SU-DHL-6 (cell line): ENCODE measurements at regions not wholly inside any gene's neighbourhood (a gene's known extent, or its start where the extent isn't known, plus 50 kb on each side); places are given as distances from the start of the nearest gene placed in this dataset.
"Not testable (repeated sequence)": the region's sequence is repeated elsewhere in the genome, so short reads cannot be mapped to it uniquely, and the experiment has no call there.

ENCODE experiments used
- H2AFZ ChIP-seq: fragments of 200-600 bp; sonication (generic); 2 replicates; pipeline ENCODE4 v1.6.1; 2014; ENCODE audit warnings: low read depth, mild to moderate bottlenecking, moderate library complexity, mixed read lengths, antibody characterized with exemption, low read length; ENCODE audit not compliant: severe bottlenecking
- H3F3A ChIP-seq: fragments of 200-600 bp; shearing (Covaris generic); 2 replicates; pipeline ENCODE4 v1.6.0; 2016; ENCODE audit warnings: antibody characterized with exemption, mild to moderate bottlenecking; ENCODE audit not compliant: insufficient read depth
- H3K27ac ChIP-seq: fragments of 200-600 bp; sonication (generic); 2 replicates; pipeline ENCODE4 v1.5.1; 2016; ENCODE audit warnings: low read depth, mild to moderate bottlenecking, low read length, moderate library complexity, mixed read lengths
- H3K27me3 ChIP-seq: fragments of 200-600 bp; sonication (generic), shearing (Covaris generic); 2 replicates; pipeline ENCODE4 v1.6.0; 2014; ENCODE audit warnings: mild to moderate bottlenecking, low read length
- H3K36me3 ChIP-seq: fragments of 200-600 bp; sonication (generic); 2 replicates; pipeline ENCODE4 v1.6.1; 2014; ENCODE audit warnings: mild to moderate bottlenecking, low read length, mixed read lengths
- H3K4me2 ChIP-seq: fragments of 300-600, 200-600 bp; shearing (Covaris generic), sonication (generic); 2 replicates; pipeline ENCODE4 v1.6.0; 2014; ENCODE audit warnings: low read length, low read depth, mild to moderate bottlenecking; ENCODE audit not compliant: poor library complexity, severe bottlenecking
- H3K4me3 ChIP-seq: fragments of 200-600 bp; sonication (generic); 2 replicates; pipeline ENCODE4 v1.5.1; 2014; ENCODE audit warnings: antibody characterized with exemption, low read length, mild to moderate bottlenecking, mixed read lengths; ENCODE audit not compliant: insufficient read depth, poor library complexity, severe bottlenecking
- H3K79me2 ChIP-seq: fragments of 200-600 bp; sonication (generic); 2 replicates; pipeline ENCODE4 v1.6.1; 2014; ENCODE audit warnings: mild to moderate bottlenecking, low read length, moderate library complexity; ENCODE audit not compliant: insufficient read depth
- H3K9ac ChIP-seq: fragments of 200-600 bp; sonication (generic); 2 replicates; pipeline ENCODE4 v1.7.0; 2014; ENCODE audit warnings: mild to moderate bottlenecking, low read length
- H3K9me2 ChIP-seq: fragments of 200-600 bp; sonication (generic); replicated peaks from 2 replicates; pipeline ENCODE4 v1.6.1; 2014; ENCODE audit warnings: low read length; ENCODE audit not compliant: insufficient read depth
- H3K9me3 ChIP-seq: fragments of 200-600 bp; sonication (generic); 2 replicates; pipeline ENCODE4 v1.6.1; 2014; ENCODE audit warnings: low read length, mixed read lengths; ENCODE audit not compliant: insufficient read depth
- H4K20me1 ChIP-seq: fragments of 200-600 bp; sonication (generic); 2 replicates; pipeline ENCODE4 v1.6.1; 2014; ENCODE audit warnings: low read depth, mild to moderate bottlenecking, antibody characterized with exemption, low read length, moderate library complexity, mixed read lengths
- EZH2phosphoT487 ChIP-seq: fragments of 200-600 bp; sonication (generic), shearing (Covaris generic); conservative IDR thresholded peaks from 2 replicates; pipeline ENCODE4 v1.6.1; 2018; ENCODE audit warnings: mild to moderate bottlenecking, antibody characterized with exemption, low read length, moderate library complexity, mixed read lengths
- TF ChIP-seq, protein P1 (sequence below): fragments of 200-600 bp; sonication (generic); IDR thresholded peaks from one replicate; pipeline ENCODE4 v1.5.1; 2017; ENCODE audit warnings: antibody characterized with exemption, mild to moderate bottlenecking, low read length, moderate library complexity; ENCODE audit not compliant: insufficient read depth, poor library complexity, severe bottlenecking

DNA sequence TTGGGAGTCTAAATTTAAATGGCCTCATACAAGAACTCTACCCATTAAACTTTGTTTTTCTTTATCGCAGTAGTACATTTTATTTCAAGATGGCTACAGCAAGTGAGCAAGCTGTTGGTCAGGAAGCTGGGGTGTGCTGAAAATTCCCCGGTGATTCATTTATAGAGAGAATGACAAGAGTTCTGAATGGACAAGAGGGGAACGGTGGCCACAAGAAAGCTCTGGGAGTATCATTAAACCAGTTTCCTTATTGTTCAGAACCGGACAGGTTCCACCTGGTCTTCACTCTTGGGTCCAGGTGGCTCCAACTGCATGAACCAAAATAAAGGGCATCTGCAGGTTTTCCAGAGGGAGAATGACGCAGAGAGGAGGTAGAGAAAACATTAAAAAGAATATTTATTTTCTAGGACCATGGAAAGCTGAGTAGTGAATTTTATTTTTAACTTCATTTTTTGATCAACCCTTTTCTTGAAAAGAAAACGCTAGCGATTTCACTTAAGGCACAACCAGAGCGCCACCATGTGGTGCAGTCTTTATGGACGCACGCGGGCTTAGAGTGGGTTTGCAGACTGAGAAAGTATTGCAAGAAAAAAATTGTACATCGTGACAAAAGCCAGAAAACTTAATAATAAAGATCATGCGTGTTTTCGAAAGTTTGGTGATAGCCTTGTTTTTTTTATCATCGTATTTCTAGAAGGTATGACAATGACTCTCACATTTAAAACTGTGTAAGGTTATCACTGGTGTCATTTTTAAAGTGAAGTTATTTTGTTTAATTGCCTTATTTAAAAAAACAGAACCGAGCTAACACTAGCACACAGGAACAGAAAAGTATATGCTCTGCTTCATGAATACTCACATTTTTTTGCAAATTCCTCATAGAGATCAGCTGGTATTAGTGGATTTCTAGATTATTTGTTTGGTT lies 97.9 kb upstream of the NOL4 start:
- no peaks in the 10 kb centered on the region for H3K36me3 ChIP-seq
- no peak overlapping the region for H3K27ac ChIP-seq
- H3K9me3 ChIP-seq = no peaks in the 10 kb centered on the region
- H2AFZ ChIP-seq = no peak overlapping the region
- no peaks in the 10 kb centered on the region for H4K20me1 ChIP-seq
- H3K79me2 ChIP-seq = no peaks in the 10 kb centered on the region
- H3F3A ChIP-seq = no peaks in the 10 kb centered on the region
- H3K9me2 ChIP-seq = no peaks in the 10 kb centered on the region
- no peak for TF ChIP-seq EZH2phosphoT487
- TF ChIP-seq, protein P1, sequence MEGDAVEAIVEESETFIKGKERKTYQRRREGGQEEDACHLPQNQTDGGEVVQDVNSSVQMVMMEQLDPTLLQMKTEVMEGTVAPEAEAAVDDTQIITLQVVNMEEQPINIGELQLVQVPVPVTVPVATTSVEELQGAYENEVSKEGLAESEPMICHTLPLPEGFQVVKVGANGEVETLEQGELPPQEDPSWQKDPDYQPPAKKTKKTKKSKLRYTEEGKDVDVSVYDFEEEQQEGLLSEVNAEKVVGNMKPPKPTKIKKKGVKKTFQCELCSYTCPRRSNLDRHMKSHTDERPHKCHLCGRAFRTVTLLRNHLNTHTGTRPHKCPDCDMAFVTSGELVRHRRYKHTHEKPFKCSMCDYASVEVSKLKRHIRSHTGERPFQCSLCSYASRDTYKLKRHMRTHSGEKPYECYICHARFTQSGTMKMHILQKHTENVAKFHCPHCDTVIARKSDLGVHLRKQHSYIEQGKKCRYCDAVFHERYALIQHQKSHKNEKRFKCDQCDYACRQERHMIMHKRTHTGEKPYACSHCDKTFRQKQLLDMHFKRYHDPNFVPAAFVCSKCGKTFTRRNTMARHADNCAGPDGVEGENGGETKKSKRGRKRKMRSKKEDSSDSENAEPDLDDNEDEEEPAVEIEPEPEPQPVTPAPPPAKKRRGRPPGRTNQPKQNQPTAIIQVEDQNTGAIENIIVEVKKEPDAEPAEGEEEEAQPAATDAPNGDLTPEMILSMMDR = peak; percentile 84
- H3K9ac ChIP-seq = no peak overlapping the region
- no peak overlapping the region for H3K4me3 ChIP-seq
- H3K4me2 ChIP-seq = no peak overlapping the region
- no peaks in the 10 kb centered on the region for H3K27me3 ChIP-seq

GRCh38 chr18:34329840-34330239 lies 105.1 kb upstream of the NOL4 start:
- Histone ChIP-seq H3K27me3 (no peaks in the 10 kb centered on the region), H3K4me2 (no peak overlapping the region), H2AFZ (no peak overlapping the region), H3K79me2 (no peaks in the 10 kb centered on the region), H3K9ac (no peak overlapping the region), H3K9me2 (no peaks in the 10 kb centered on the region), H3K9me3 (no peaks in the 10 kb centered on the region), H3K4me3 (no peak overlapping the region), H3K27ac (no peak overlapping the region), H3F3A (no peaks in the 10 kb centered on the region), H4K20me1 (no peaks in the 10 kb centered on the region), H3K36me3 (no peaks in the 10 kb centered on the region)
- no peak for TF ChIP-seq EZH2phosphoT487
- TF ChIP-seq, protein P1 = no peak

- Histone ChIP-seq H3K9me3 (no peaks in the 10 kb centered on the region), H4K20me1 (no peaks in the 10 kb centered on the region), H3K9me2 (no peaks in the 10 kb centered on the region), H3K9ac (no peak overlapping the region), H3K27ac (no peak overlapping the region), H3F3A (no peaks in the 10 kb centered on the region), H2AFZ (no peak overlapping the region), H3K79me2 (no peaks in the 10 kb centered on the region), H3K36me3 (no peaks in the 10 kb centered on the region), H3K4me3 (no peak overlapping the region), H3K4me2 (no peak overlapping the region), H3K27me3 (no peaks in the 10 kb centered on the region)
- TF ChIP-seq EZH2phosphoT487 = no peak
- TF ChIP-seq, protein P1 = no peak
These were observed 105.6 kb upstream of the NOL4 start for GRCh38 chr18:34330308-34330707.

DNA sequence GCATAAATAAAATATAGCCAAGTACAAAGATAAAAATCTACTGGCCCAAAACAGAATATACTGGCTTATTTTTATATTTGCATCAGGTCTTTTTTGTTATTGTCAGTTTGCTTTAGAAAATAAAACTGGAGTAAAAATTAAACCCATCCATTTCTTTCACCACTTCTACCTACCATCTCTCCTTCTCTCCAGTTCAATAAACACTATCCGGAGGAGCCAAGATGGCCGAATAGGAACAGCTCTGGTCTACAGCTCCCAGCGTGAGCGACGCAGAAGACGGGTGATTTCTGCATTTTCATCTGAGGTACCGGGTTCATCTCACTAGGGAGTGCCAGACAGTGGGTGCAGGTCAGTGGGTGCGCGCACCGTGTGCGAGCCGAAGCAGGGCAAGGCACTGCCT lies 106.2 kb upstream of the NOL4 start:
- H2AFZ ChIP-seq, H3K4me2 ChIP-seq, H3K9ac ChIP-seq, H3K4me3 ChIP-seq, H3K9me3 ChIP-seq, H4K20me1 ChIP-seq, H3K36me3 ChIP-seq, H3K27me3 ChIP-seq, H3F3A ChIP-seq, H3K79me2 ChIP-seq, H3K9me2 ChIP-seq, H3K27ac ChIP-seq: not testable (repeated sequence)

- not testable (repeated sequence) for H2AFZ ChIP-seq, H3K4me2 ChIP-seq, H3K27me3 ChIP-seq
These were observed 106.6 kb upstream of the NOL4 start for GRCh38 chr18:34331343-34331742.

More at GRCh38 chr18:34331343-34331742, 106.6 kb upstream of the NOL4 start:
- H3K9me2 ChIP-seq, H3K9me3 ChIP-seq, H3K4me3 ChIP-seq, H3K9ac ChIP-seq, H4K20me1 ChIP-seq, H3F3A ChIP-seq, H3K36me3 ChIP-seq, H3K79me2 ChIP-seq, H3K27ac ChIP-seq: not testable (repeated sequence)
